Neural cell (in vitro differentiated cells): ENCODE measurements at regions not wholly inside any gene's neighbourhood (a gene's known extent, or its start where the extent isn't known, plus 50 kb on each side); places are given as distances from the start of the nearest gene placed in this dataset.
"Not testable (repeated sequence)": the region's sequence is repeated elsewhere in the genome, so short reads cannot be mapped to it uniquely, and the experiment has no call there.

ENCODE experiments used
- H2AFZ ChIP-seq: fragments of 200-600, 300-800 bp; sonication (generic), shearing (Covaris generic); 2 replicates; pipeline ENCODE4 v1.6.0; 2014; ENCODE audit warnings: low read depth, mild to moderate bottlenecking, antibody characterized with exemption, low read length, moderate library complexity
- H3F3A ChIP-seq: fragments of 200-600 bp; shearing (Covaris generic); 2 replicates; pipeline ENCODE4 v1.6.1; 2016; ENCODE audit warnings: mild to moderate bottlenecking, moderate library complexity, mixed read lengths, antibody characterized with exemption, low read length; ENCODE audit not compliant: insufficient read depth, poor library complexity, severe bottlenecking
- H3K27ac ChIP-seq: fragments of 200-600, 300-800 bp; sonication (generic), shearing (Covaris generic); 2 replicates; pipeline ENCODE4 v1.5.1; 2014; ENCODE audit warnings: mild to moderate bottlenecking, low read length, moderate library complexity
- H3K27me3 ChIP-seq: fragments of 300-800, 200-600 bp; sonication (generic), shearing (Covaris generic); 2 replicates; pipeline ENCODE4 v1.6.0; 2014; ENCODE audit warnings: mild to moderate bottlenecking, low read depth, low read length, moderate library complexity; ENCODE audit not compliant: insufficient read depth
- H3K36me3 ChIP-seq: fragments of 300-800, 200-600 bp; sonication (generic), shearing (Covaris generic); 2 replicates; pipeline ENCODE4 v1.5.1; 2014; ENCODE audit warnings: mild to moderate bottlenecking, antibody characterized with exemption, low read length, moderate library complexity; ENCODE audit not compliant: insufficient read depth
- H3K4me2 ChIP-seq: fragments of 300-800, 200-600 bp; sonication (generic), shearing (Covaris generic); 2 replicates; pipeline ENCODE4 v1.6.0; 2014; ENCODE audit warnings: mild to moderate bottlenecking, low read length
- H3K4me3 ChIP-seq: fragments of 300-800, 200-600 bp; sonication (generic), shearing (Covaris generic); 2 replicates; pipeline ENCODE4 v1.5.1; 2014; ENCODE audit warnings: mild to moderate bottlenecking, low read length, moderate library complexity
- H3K79me2 ChIP-seq: fragments of 200-600 bp; shearing (Covaris generic); replicated peaks from 2 replicates; pipeline ENCODE4 v1.6.0; 2014; ENCODE audit warnings: mild to moderate bottlenecking, low read length, moderate library complexity; ENCODE audit not compliant: insufficient read depth
- H3K9ac ChIP-seq: fragments of 300-800, 200-600 bp; sonication (generic), shearing (Covaris generic); 2 replicates; pipeline ENCODE4 v1.6.1; 2016; ENCODE audit warnings: mild to moderate bottlenecking, low read length, mixed read lengths
- H3K9me2 ChIP-seq: fragments of 200-600 bp; shearing (Covaris generic); 2 replicates; pipeline ENCODE4 v1.6.1; 2016; ENCODE audit warnings: mild to moderate bottlenecking, low read length, mixed read lengths; ENCODE audit not compliant: insufficient read depth
- H3K9me3 ChIP-seq: fragments of 200-600, 300-800 bp; sonication (generic), shearing (Covaris generic); 2 replicates; pipeline ENCODE4 v1.6.1; 2016; ENCODE audit warnings: mild to moderate bottlenecking, mixed run types, low read length, moderate library complexity, mixed read lengths
- H4K20me1 ChIP-seq: fragments of 200-600 bp; shearing (Covaris generic); 2 replicates; pipeline ENCODE4 v1.6.1; 2016; ENCODE audit warnings: mild to moderate bottlenecking, mixed run types; ENCODE audit not compliant: insufficient read depth
- CTCF ChIP-seq: fragments of 450-650 bp; IDR thresholded peaks from 2 replicates; pipeline ENCODE4 v1.5.1; 2014; ENCODE audit warnings: antibody characterized with exemption, mild to moderate bottlenecking, moderate library complexity; ENCODE audit not compliant: poor library complexity, severe bottlenecking
- EP300 ChIP-seq: fragments of 450-650 bp; conservative IDR thresholded peaks from 2 replicates; pipeline ENCODE4 v1.6.1; 2014; ENCODE audit warnings: antibody characterized with exemption, mild to moderate bottlenecking, moderate library complexity; ENCODE audit not compliant: poor library complexity, severe bottlenecking
- EZH2 ChIP-seq: fragments of 200-600, 300-800 bp; shearing (Covaris generic), sonication (generic); IDR thresholded peaks from 2 replicates; pipeline ENCODE4 v1.6.1; 2014; ENCODE audit warnings: antibody characterized with exemption, low read length, borderline replicate concordance, mild to moderate bottlenecking; ENCODE audit not compliant: insufficient read depth, poor library complexity, severe bottlenecking
- MXI1 ChIP-seq: fragments of 450-650 bp; conservative IDR thresholded peaks from 2 replicates; pipeline ENCODE4 v1.6.1; 2014; ENCODE audit warnings: antibody characterized with exemption, mild to moderate bottlenecking; ENCODE audit not compliant: poor library complexity, severe bottlenecking
- POLR2AphosphoS5 ChIP-seq: IDR thresholded peaks from 2 replicates; pipeline ENCODE4 v1.6.1; 2012
- RAD21 ChIP-seq: fragments of 450-650 bp; conservative IDR thresholded peaks from 2 replicates; pipeline ENCODE4 v1.6.1; 2014; ENCODE audit warnings: antibody characterized with exemption, mild to moderate bottlenecking, moderate library complexity
- REST ChIP-seq: IDR thresholded peaks from 2 replicates; pipeline ENCODE4 v1.6.1; 2012; ENCODE audit warnings: borderline replicate concordance
- SMC3 ChIP-seq: fragments of 450-650 bp; conservative IDR thresholded peaks from 2 replicates; pipeline ENCODE4 v1.6.1; 2014; ENCODE audit warnings: antibody characterized with exemption, mild to moderate bottlenecking, moderate library complexity; ENCODE audit not compliant: poor library complexity
- TAF1 ChIP-seq: IDR thresholded peaks from 2 replicates; pipeline ENCODE4 v1.6.1; 2012; ENCODE audit warnings: low read depth

GRCh38 chr14:44453433-44454171 is 53.5 kb downstream of the FSCB start:
- peaks cover 3% of the 10 kb centered on the region for H3K9me3 ChIP-seq
- H3K4me2 ChIP-seq: no peak overlapping the region
- H3K9me2 ChIP-seq: no peaks in the 10 kb centered on the region
- no peaks in the 10 kb centered on the region for H3K79me2 ChIP-seq
- no peak overlapping the region for H2AFZ ChIP-seq
- H3F3A ChIP-seq: no peaks in the 10 kb centered on the region
- no peaks in the 10 kb centered on the region for H4K20me1 ChIP-seq
- H3K4me3 ChIP-seq: no peak overlapping the region
- no peak overlapping the region for H3K9ac ChIP-seq
- TF ChIP-seq SMC3 (no peak), RAD21 (no peak), TAF1 (no peak), REST (no peak), EP300 (no peak), EZH2 (no peak), MXI1 (no peak), CTCF (no peak), POLR2AphosphoS5 (no peak)
- no peak overlapping the region for H3K27ac ChIP-seq
- H3K27me3 ChIP-seq: no peaks in the 10 kb centered on the region
- H3K36me3 ChIP-seq: no peaks in the 10 kb centered on the region

- not testable (repeated sequence) for H3K9me3 ChIP-seq, H3K79me2 ChIP-seq, H3K9ac ChIP-seq, H3K4me3 ChIP-seq, H3K27me3 ChIP-seq, H3K4me2 ChIP-seq, H3F3A ChIP-seq, H4K20me1 ChIP-seq, H3K9me2 ChIP-seq, H3K36me3 ChIP-seq, H2AFZ ChIP-seq, H3K27ac ChIP-seq
Measured at GRCh38 chr14:44450232-44450631, 56.9 kb downstream of the FSCB start.

- no peak overlapping the region for H2AFZ ChIP-seq
- no peaks in the 10 kb centered on the region for H3K79me2 ChIP-seq
- no peaks in the 10 kb centered on the region for H3K36me3 ChIP-seq
- H3K27ac ChIP-seq: no peak overlapping the region
- no peaks in the 10 kb centered on the region for H3K9me3 ChIP-seq
- no peaks in the 10 kb centered on the region for H3K9me2 ChIP-seq
- no peak overlapping the region for H3K9ac ChIP-seq
- TF ChIP-seq RAD21 (no peak), EP300 (no peak), SMC3 (no peak), REST (no peak), MXI1 (no peak), POLR2AphosphoS5 (no peak), CTCF (no peak), EZH2 (no peak), TAF1 (no peak)
- H3F3A ChIP-seq: no peaks in the 10 kb centered on the region
- no peak overlapping the region for H3K4me3 ChIP-seq
- no peaks in the 10 kb centered on the region for H3K27me3 ChIP-seq
- no peak overlapping the region for H3K4me2 ChIP-seq
- H4K20me1 ChIP-seq: no peaks in the 10 kb centered on the region
Measured at GRCh38 chr14:44449680-44450079, 57.4 kb downstream of the FSCB start.
